Kidney (tissue), 13 donors: ENCODE measurements at regions not wholly inside any gene's neighbourhood (a gene's known extent, or its start where the extent isn't known, plus 50 kb on each side); places are given as distances from the start of the nearest gene placed in this dataset.

ENCODE experiments used
- DNase-seq, 5 donors: peaks; one replicate each; pipeline ENCODE4 v3.0.0-alpha.2; 2013 to 2020
- FAIRE-seq: peaks from 2 replicates; lab custom pipeline; 2012; peaks lifted over from hg19 to GRCh38; lab: Jason Lieb, UNC
- H3K27ac ChIP-seq, 2 donors: one replicate each; pipeline ENCODE4 v1.7.0; 2013; ENCODE audit warnings: low read depth in 2 of 2, low read length in 2 of 2, inconsistent platforms in 1 of 2
- H3K27me3 ChIP-seq: one replicate; pipeline ENCODE4 v1.7.1; 2013; ENCODE audit warnings: low read length, inconsistent platforms; ENCODE audit not compliant: control insufficient read depth, insufficient read depth
- H3K36me3 ChIP-seq, 3 donors: one replicate each; pipeline versions ENCODE4 v1.7.0 to v1.7.1; 2013; ENCODE audit warnings: low read length in 3 of 3, control low read depth in 1 of 3, inconsistent platforms in 1 of 3; ENCODE audit not compliant: insufficient read depth in 3 of 3, control insufficient read depth in 2 of 3
- H3K4me1 ChIP-seq, 3 donors: one replicate each; pipeline versions ENCODE4 v1.7.0 to v1.7.1; 2013; ENCODE audit warnings: low read length in 3 of 3, inconsistent platforms in 1 of 3, low read depth in 1 of 3; ENCODE audit not compliant: control insufficient read depth in 2 of 3, insufficient read depth in 2 of 3
- H3K4me3 ChIP-seq, 3 donors: one replicate each; pipeline versions ENCODE4 v1.7.0 to v1.8.1; 2013; ENCODE audit warnings: low read length in 3 of 3, control low read depth in 1 of 3, inconsistent platforms in 1 of 3
- H3K9ac ChIP-seq, 3 donors: one replicate each; pipeline versions ENCODE4 v1.7.0 to v1.7.1; 2013; ENCODE audit warnings: low read length in 3 of 3, control low read depth in 1 of 3, inconsistent platforms in 1 of 3
- H3K9me3 ChIP-seq, 3 donors: one replicate each; pipeline versions ENCODE4 v1.7.0 to v1.7.1; 2013; ENCODE audit warnings: low read length in 3 of 3, control low read depth in 1 of 3, inconsistent platforms in 1 of 3; ENCODE audit not compliant: control insufficient read depth in 2 of 3, insufficient read depth in 1 of 3
- CTCF ChIP-seq: IDR thresholded peaks from 3 replicates; pipeline ENCODE4 v1.5.1; 2012; ENCODE audit warnings: mild to moderate bottlenecking, moderate library complexity, borderline replicate concordance; ENCODE audit not compliant: insufficient read depth; ENCODE audit errors: extremely low read depth
- intact Hi-C: fragments of 100-400 bp; cut with DNase I; formaldehyde crosslinking; loops from one replicate; pipeline ENCODE4 v1.11.1; 2022
- donor health status: control.
- donor health status: control.
- donor health status: control.
- donor health status: control.
- donor health status: control.
- donor health status: DM: yes; HTN: yes; CAD: no.
- donor health status: Normal renal cell carcinoma (clear cell type).

- FAIRE-seq (no peak), DNase-seq (no peak)
- intact Hi-C loops, result no loop called here
- Histone ChIP-seq H3K27ac (no peak overlapping the region), H3K36me3 (no peaks in the 10 kb centered on the region), H3K4me3 (no peak overlapping the region), H3K27me3 (no peaks in the 10 kb centered on the region), H3K9ac (no peak overlapping the region), H3K9me3 (no peaks in the 10 kb centered on the region), H3K4me1 (no peaks in the 10 kb centered on the region)
- no peak for TF ChIP-seq CTCF
Observed at GRCh38 chr5:166991601-166992000, 1299.8 kb upstream of the WWC1 start.

- no peak overlapping the region for H3K9ac ChIP-seq
- H3K36me3 ChIP-seq, result no peaks in the 10 kb centered on the region
- no peaks in the 10 kb centered on the region for H3K27me3 ChIP-seq
- H3K4me3 ChIP-seq, result no peak overlapping the region
- FAIRE-seq, result no peak
- intact Hi-C loops, result no loop called here
- no peaks in the 10 kb centered on the region for H3K9me3 ChIP-seq
- TF ChIP-seq CTCF, result no peak
- H3K27ac ChIP-seq, result no peak overlapping the region
- no peaks in the 10 kb centered on the region for H3K4me1 ChIP-seq
- DNase-seq, result no peak
Observed at GRCh38 chr5:166992108-166992507, 1299.3 kb upstream of the WWC1 start.

GRCh38 chr5:166992874-166993722, 1298.3 kb upstream of the WWC1 start:
- Histone ChIP-seq H3K9ac (no peak overlapping the region), H3K27ac (no peak overlapping the region), H3K4me1 (no peaks in the 10 kb centered on the region), H3K36me3 (no peaks in the 10 kb centered on the region), H3K4me3 (no peak overlapping the region), H3K27me3 (no peaks in the 10 kb centered on the region), H3K9me3 (no peaks in the 10 kb centered on the region)
- FAIRE-seq (no peak), DNase-seq (no peak)
- intact Hi-C loops, result no loop called here
- TF ChIP-seq CTCF, result no peak
